ENCODE measurements at regions not wholly inside any gene's neighbourhood (a gene's known extent, or its start where the extent isn't known, plus 50 kb on each side); places are given as distances from the start of the nearest gene placed in this dataset.
"Not testable (repeated sequence)": the region's sequence is repeated elsewhere in the genome, so short reads cannot be mapped to it uniquely, and the experiment has no call there.

GRCh38 chr22:26968859-26969523, 311.6 kb downstream of the MIAT start:
- TF ChIP-seq EZH2 (IDR thresholded peaks at IDR 0.05; ENCODE audit: borderline replicate concordance, low read depth, low read length, poor library complexity, severe bottlenecking), result no peak
- TF ChIP-seq CTCF (conservative IDR thresholded peaks at IDR 0.05; ENCODE audit: low read depth, low read length), result no peak
- Histone ChIP-seq H3K36me3 (ENCODE audit: insufficient read depth, low read length, poor library complexity, severe bottlenecking) (no peaks in the 10 kb centered on the region), H3K4me3 (ENCODE audit: low read depth, low read length, poor library complexity, severe bottlenecking) (no peak overlapping the region), H3K9me3 (ENCODE audit: low read depth, low read length, poor library complexity, severe bottlenecking) (no peaks in the 10 kb centered on the region), H3K27ac (ENCODE audit: low read depth, low read length, poor library complexity, severe bottlenecking) (no peak overlapping the region), H3K4me1 (ENCODE audit: insufficient read depth, low read length, poor library complexity, severe bottlenecking) (no peaks in the 10 kb centered on the region), H3K27me3 (replicated peaks; ENCODE audit: insufficient read depth, low read depth, low read length, poor library complexity) (no peaks in the 10 kb centered on the region)
- CTCF ChIA-PET, result no interaction called here
- intact Hi-C loops (cut with micrococcal nuclease; ENCODE audit: unreplicated experiment), result no loop called here
- no peak for DNase-seq (ENCODE audit: low spot score)
- no TSS peak for BruUV-seq (replicated peaks)
- POLR2A ChIA-PET (ENCODE audit: low non-redundant PET), result no interaction called here

DNA sequence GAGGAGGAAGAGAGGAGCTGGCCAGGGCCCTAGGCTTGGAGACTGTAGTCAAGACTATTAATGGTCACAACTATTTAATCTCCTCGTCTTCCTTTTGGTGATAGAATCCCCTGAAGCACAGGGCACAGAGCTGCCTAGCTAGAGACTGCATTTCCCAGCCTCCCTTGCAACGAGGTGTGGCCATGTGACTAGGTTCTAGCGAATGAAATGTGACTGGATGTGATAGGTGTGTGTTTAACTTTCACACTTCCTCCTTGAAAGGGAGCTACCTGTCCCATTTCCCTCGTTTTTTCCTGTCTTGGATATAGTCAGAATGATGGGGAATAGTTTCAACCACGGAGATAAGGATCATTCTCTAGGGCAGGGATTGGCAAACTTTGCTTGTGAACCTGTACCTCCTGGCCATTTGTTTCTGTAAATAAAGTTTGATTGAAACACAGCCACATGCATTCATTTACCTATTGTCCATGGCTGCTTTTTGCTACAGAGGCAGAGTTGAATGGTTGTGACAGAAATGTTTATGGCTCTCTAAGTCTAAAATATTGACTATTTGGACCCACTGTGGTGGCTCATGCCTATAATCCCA, 313.5 kb downstream of the MIAT start:
- Histone ChIP-seq H3K36me3 (ENCODE audit: insufficient read depth, low read length, poor library complexity, severe bottlenecking) (no peaks in the 10 kb centered on the region), H3K4me1 (ENCODE audit: insufficient read depth, low read length, poor library complexity, severe bottlenecking) (no peaks in the 10 kb centered on the region), H3K9me3 (ENCODE audit: low read depth, low read length, poor library complexity, severe bottlenecking) (no peaks in the 10 kb centered on the region), H3K27me3 (replicated peaks; ENCODE audit: insufficient read depth, low read depth, low read length, poor library complexity) (no peaks in the 10 kb centered on the region), H3K27ac (ENCODE audit: low read depth, low read length, poor library complexity, severe bottlenecking) (no peak overlapping the region), H3K4me3 (ENCODE audit: low read depth, low read length, poor library complexity, severe bottlenecking) (no peak overlapping the region)
- TF ChIP-seq EZH2 (IDR thresholded peaks at IDR 0.05; ENCODE audit: borderline replicate concordance, low read depth, low read length, poor library complexity, severe bottlenecking), result no peak
- TF ChIP-seq CTCF (conservative IDR thresholded peaks at IDR 0.05; ENCODE audit: low read depth, low read length), result no peak
- CTCF ChIA-PET, result no interaction called here
- intact Hi-C loops (cut with micrococcal nuclease; ENCODE audit: unreplicated experiment), result no loop called here
- no peak for DNase-seq (ENCODE audit: low spot score)
- POLR2A ChIA-PET (ENCODE audit: low non-redundant PET), result no interaction called here
- BruUV-seq (replicated peaks), result no TSS peak

- no peaks in the 10 kb centered on the region for H3K36me3 ChIP-seq (ENCODE audit: insufficient read depth, low read length, poor library complexity, severe bottlenecking)
- no peak overlapping the region for H3K4me3 ChIP-seq (ENCODE audit: low read depth, low read length, poor library complexity, severe bottlenecking)
- no peak overlapping the region for H3K27ac ChIP-seq (ENCODE audit: low read depth, low read length, poor library complexity, severe bottlenecking)
- no peaks in the 10 kb centered on the region for H3K4me1 ChIP-seq (ENCODE audit: insufficient read depth, low read length, poor library complexity, severe bottlenecking)
- no TSS peak for BruUV-seq (replicated peaks)
- ChIA-PET CTCF (no interaction called here), POLR2A (ENCODE audit: low non-redundant PET) (no interaction called here)
- TF ChIP-seq EZH2 (IDR thresholded peaks at IDR 0.05; ENCODE audit: borderline replicate concordance, low read depth, low read length, poor library complexity, severe bottlenecking), result no peak
- TF ChIP-seq CTCF (conservative IDR thresholded peaks at IDR 0.05; ENCODE audit: low read depth, low read length), result no peak
- no peaks in the 10 kb centered on the region for H3K27me3 ChIP-seq (replicated peaks; ENCODE audit: insufficient read depth, low read depth, low read length, poor library complexity)
- intact Hi-C loops (cut with micrococcal nuclease; ENCODE audit: unreplicated experiment), result no loop called here
- DNase-seq (ENCODE audit: low spot score), result no peak
- no peaks in the 10 kb centered on the region for H3K9me3 ChIP-seq (ENCODE audit: low read depth, low read length, poor library complexity, severe bottlenecking)
Measured at GRCh38 chr22:26972286-26972685, 314.9 kb downstream of the MIAT start.

GRCh38 chr22:26972915-26973314, 315.5 kb downstream of the MIAT start:
- H3K27me3 ChIP-seq (replicated peaks; ENCODE audit: insufficient read depth, low read depth, low read length, poor library complexity); intact Hi-C loops (cut with micrococcal nuclease; ENCODE audit: unreplicated experiment); POLR2A ChIA-PET (ENCODE audit: low non-redundant PET); DNase-seq (ENCODE audit: low spot score); H3K27ac ChIP-seq (ENCODE audit: low read depth, low read length, poor library complexity, severe bottlenecking); H3K9me3 ChIP-seq (ENCODE audit: low read depth, low read length, poor library complexity, severe bottlenecking); CTCF ChIA-PET; H3K36me3 ChIP-seq (ENCODE audit: insufficient read depth, low read length, poor library complexity, severe bottlenecking); H3K4me3 ChIP-seq (ENCODE audit: low read depth, low read length, poor library complexity, severe bottlenecking); BruUV-seq (replicated peaks); H3K4me1 ChIP-seq (ENCODE audit: insufficient read depth, low read length, poor library complexity, severe bottlenecking): not testable (repeated sequence)

Data from A673 (cell line).